Superior temporal gyrus (tissue), 1 donor: ENCODE measurements at regions not wholly inside any gene's neighbourhood (a gene's known extent, or its start where the extent isn't known, plus 50 kb on each side); places are given as distances from the start of the nearest gene placed in this dataset.

ENCODE experiments used
- DNase-seq: peaks from one replicate; pipeline ENCODE4 v3.0.0-alpha.2; 2016; ENCODE audit errors: extremely low spot score

DNA sequence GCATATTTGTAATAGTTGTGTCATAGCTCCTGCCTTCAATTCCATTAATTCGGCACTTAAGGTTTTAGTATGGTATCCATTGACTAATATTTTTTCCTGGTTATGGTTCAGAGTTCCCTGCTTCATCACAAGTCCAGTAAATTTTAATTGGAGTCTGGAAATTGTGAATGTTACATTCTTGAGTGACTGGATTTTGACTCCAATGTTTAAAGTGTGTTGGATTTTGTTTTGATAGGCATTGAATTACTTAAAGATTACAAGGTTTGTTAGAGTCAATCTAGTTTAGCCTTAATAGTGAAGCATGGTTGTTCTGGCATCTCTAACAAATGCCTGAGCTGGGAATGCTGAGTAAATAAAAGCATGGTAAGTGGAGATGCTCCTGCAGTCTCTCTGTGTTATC is 326.6 kb upstream of the IGFBP3 start:
- DNase-seq = no peak

- DNase-seq = no peak
Observed at GRCh38 chr7:46245586-46246111, 324.6 kb upstream of the IGFBP3 start.

GRCh38 chr7:46244757-46245156 is 323.7 kb upstream of the IGFBP3 start:
- DNase-seq = no peak

- DNase-seq = no peak
Observed at GRCh38 chr7:46243406-46243805, 322.3 kb upstream of the IGFBP3 start.

DNA sequence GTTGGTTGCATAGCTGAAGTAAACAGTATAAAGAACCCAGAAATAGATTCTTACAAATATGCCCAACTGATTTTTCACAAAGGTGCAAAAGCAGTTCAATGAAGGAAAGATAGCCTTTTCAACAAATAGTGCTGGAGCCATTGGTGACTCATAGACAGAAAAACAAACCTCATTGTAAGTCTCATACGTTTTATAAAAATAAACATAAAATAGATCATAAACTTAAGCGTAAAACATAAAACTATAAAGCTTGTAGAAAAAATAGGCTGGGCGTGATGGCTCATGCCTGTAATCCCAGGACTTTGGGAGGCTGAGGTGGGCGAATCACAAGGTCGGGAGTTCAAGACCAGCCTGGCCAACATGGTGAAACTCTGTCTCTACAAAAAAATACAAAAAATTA is 318.8 kb upstream of the IGFBP3 start:
- no peak for DNase-seq

DNA sequence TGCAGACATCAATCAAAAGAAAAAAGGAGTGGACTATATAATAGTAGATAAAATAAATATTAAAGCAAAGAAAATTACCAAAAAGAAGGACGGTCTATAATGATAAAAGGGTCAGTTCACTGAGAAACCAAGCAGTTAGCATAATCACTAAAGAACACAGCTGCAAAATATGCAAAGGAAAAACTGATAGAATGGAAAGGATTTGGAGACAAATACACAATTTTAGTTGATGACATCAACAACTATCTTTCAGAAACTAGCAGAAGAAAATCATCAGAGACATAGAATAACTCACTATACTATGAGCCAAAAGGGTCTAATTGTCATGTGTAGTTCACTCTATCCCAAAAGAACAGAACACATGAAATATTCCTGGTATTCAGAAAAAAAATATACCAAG is 316.4 kb upstream of the IGFBP3 start:
- no peak for DNase-seq

GRCh38 chr7:46233585-46234329 is 312.7 kb upstream of the IGFBP3 start:
- DNase-seq = no peak

- DNase-seq = no peak
Observed at GRCh38 chr7:46230990-46231305, 309.9 kb upstream of the IGFBP3 start.

- no peak for DNase-seq
Observed at GRCh38 chr7:46230298-46230989, 309.4 kb upstream of the IGFBP3 start.

DNA sequence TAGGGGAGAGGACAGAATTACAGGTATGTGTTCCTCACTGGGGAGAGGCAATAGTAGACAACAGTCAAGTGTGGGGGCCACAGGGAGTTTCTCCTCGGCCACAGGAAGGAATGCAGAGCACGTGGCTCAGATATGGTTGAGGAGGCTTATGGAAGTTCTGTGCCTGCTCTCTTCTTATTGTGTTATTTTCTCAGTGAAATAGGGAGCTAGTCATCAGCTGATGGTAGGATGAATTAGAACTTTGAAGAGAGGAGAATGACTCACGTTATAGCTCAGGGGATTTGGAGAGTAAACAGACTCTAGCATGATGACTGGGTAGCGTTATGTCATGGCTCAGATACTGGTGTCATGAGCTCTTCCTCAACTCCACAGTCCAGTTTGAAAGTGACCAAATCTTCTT is 308.3 kb upstream of the IGFBP3 start:
- no peak for DNase-seq

DNA sequence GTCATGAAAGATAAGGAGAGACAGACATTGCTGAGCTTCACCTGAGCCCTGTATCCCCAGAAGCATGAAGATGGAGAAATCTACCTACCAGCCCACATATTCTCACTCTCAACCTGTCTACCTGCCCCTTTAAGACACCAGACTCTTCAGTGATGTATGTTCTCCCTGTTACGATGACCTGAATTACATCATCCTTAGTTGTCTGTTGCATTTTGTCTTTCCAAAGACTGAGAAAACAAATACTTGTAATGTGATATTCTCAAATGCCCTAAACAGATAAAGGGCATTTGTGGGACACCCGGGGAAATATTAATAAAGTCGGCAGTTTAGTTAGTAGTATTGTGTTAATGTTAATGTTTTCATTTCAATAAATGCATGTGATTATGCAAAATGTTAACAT is 305.8 kb upstream of the IGFBP3 start:
- DNase-seq = no peak

DNA sequence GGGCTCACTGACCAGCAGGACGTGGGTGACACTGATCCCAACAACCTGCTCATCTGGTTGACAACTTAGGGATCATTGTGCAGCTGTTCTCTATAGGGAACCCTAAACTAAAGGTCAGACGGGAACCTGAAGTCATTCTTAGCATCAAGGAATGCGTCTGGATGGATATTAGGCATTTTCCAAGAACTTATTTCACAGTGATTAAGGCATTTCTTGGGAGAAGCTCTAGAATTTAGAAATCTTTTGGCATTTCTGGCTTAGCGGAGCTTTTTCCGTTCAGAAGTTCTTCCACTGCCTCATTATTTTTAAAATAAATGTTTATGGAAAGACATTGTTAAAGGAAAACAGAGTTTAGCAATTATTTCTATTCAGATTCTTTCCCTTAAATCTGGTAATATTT is 303.3 kb upstream of the IGFBP3 start:
- no peak for DNase-seq

DNA sequence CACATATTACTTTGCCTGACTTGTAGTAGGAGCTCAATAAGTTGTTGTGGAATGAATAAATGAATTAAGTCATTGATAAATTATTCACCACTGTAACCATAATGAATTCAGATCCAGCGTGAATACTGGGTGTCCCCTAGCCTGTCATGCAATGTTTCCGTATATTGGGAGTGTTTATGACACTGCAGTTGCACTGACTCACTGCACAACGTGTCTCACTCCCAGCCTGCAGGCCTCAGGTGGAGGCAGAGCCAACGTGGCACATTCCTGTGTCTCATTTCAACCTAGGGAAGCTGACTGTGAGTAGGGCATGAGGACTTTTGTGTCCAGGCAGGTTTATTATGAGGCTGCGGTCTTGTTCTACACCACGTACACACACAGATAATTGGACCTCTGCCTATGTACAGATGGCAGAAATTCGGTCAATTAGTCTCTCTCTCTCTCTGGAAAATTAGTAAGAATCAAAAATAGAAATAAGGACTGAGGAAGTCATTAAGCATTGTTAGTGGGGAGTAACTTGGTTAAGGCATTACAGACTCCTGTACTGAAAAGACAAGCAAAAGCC is 299.1 kb upstream of the IGFBP3 start:
- DNase-seq = no peak

- DNase-seq = no peak
Observed at GRCh38 chr7:46218461-46219200, 297.6 kb upstream of the IGFBP3 start.

DNA sequence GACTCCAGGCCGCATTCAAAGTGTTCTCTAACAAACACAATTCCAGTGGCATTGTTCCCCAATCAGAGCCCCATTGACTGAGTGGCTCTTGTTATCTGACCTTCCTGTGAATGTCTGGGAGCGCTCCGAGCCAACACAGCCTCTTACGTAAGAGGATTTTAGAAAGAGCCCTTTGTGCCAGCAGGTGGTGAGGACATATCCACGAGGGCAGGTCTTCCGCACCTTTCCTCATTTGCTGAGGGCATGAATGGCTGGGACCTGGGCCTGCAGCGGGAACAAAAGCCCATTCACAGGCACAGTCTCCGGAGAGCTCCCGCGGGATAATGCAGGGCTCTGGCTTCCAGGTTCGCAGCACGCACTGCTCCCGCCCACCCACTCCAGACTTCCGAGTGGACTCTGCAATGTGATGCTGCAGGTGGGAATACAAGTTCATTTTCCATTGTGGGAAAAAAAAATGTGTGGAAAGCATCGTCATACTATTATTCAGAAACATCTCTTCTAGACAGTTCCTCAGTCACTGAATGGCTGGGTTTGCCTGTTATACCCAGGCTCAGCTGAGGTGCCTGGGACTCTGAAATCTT is 295.0 kb upstream of the IGFBP3 start:
- peak; percentile 15 for DNase-seq

DNA sequence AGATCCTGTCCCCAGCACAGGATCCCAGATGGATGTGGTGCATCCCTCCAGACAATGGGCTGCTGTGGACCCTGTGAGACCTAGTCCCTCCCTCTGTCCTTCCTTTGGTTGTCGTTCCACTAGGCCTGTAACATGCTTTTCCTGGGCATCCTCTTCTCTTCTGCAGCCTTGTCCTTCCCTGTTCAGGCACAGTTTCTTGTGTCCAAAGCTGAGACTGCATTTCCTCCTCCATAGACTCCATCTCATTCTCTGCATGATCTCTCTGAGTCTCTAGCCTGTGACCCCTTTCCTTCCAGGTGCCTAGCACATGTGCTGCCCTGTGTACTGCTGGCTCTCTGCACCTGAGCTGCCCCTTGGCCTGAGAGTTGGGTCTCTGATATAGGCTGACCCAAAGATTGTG is 293.5 kb upstream of the IGFBP3 start:
- DNase-seq = no peak

DNA sequence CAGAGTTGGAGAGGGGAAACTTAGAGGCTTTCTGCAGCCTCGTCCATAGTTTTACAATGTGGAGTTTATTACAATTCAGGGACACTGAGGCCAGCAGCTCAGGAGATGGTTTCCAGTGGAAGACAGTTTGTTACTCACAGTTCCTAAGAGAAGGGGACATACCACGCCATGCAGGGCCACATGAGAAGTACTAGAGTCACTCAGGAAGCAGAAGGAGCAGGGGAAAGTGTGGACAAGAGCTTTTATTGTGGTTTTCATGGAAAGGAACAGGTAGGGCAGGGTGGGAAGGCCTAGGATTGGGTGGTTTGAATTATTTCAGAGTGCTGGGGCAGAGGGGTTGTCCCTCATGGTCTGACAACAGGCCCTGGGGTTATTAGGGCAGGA is 292.1 kb upstream of the IGFBP3 start:
- DNase-seq = no peak

GRCh38 chr7:46212425-46213153 is 291.5 kb upstream of the IGFBP3 start:
- no peak for DNase-seq

- DNase-seq = no peak
Observed at GRCh38 chr7:46210467-46210866, 289.4 kb upstream of the IGFBP3 start.

GRCh38 chr7:46209611-46210388 is 288.7 kb upstream of the IGFBP3 start:
- DNase-seq = no peak
